ENCODE measurements at regions not wholly inside any gene's neighbourhood (a gene's known extent, or its start where the extent isn't known, plus 50 kb on each side); places are given as distances from the start of the nearest gene placed in this dataset.

- DNase-seq (no peak), ATAC-seq (ENCODE audit: low read depth in 2 of 2) (no peak)
- no peaks in the 10 kb centered on the region for H3K4me1 ChIP-seq (ENCODE audit: control insufficient read depth, insufficient read depth, low read length, poor library complexity, severe bottlenecking)
- H3K27ac ChIP-seq (ENCODE audit: insufficient read depth, low read length, poor library complexity, severe bottlenecking) = no peak overlapping the region
- Mint-ChIP-seq H3K4me3 (no peak overlapping the region), H3K9me3 (peaks cover 0 to 7% (median 3%) of the 10 kb centered on the region in 7 donors), H3K27ac (no peak overlapping the region), H3K4me1 (no peaks in the 10 kb centered on the region), H3K27me3 (no peaks in the 10 kb centered on the region), H3K36me3 (no peaks in the 10 kb centered on the region)
- no peaks in the 10 kb centered on the region for H3K36me3 ChIP-seq (ENCODE audit: control insufficient read depth, insufficient read depth, low read length)
- H3K4me3 ChIP-seq (ENCODE audit: low read depth, low read length) = no peak overlapping the region
- H3K27me3 ChIP-seq (ENCODE audit: control insufficient read depth, insufficient read depth, low read length) = no peaks in the 10 kb centered on the region
- no peaks in the 10 kb centered on the region for H3K9me3 ChIP-seq (ENCODE audit: control insufficient read depth in 2 of 2, low read length in 2 of 2)
Observed at GRCh38 chr6:139951172-139951571, 576.7 kb upstream of the CITED2 start.

- Histone ChIP-seq H3K4me3 (ENCODE audit: low read depth, low read length) (no peak overlapping the region), H3K27me3 (ENCODE audit: control insufficient read depth, insufficient read depth, low read length) (no peaks in the 10 kb centered on the region), H3K9me3 (ENCODE audit: control insufficient read depth in 2 of 2, low read length in 2 of 2) (no peaks in the 10 kb centered on the region), H3K4me1 (ENCODE audit: control insufficient read depth, insufficient read depth, low read length, poor library complexity, severe bottlenecking) (no peaks in the 10 kb centered on the region), H3K36me3 (ENCODE audit: control insufficient read depth, insufficient read depth, low read length) (no peaks in the 10 kb centered on the region), H3K27ac (ENCODE audit: insufficient read depth, low read length, poor library complexity, severe bottlenecking) (no peak overlapping the region)
- Mint-ChIP-seq H3K9me3 (peaks cover 0 to 5% (median 0%) of the 10 kb centered on the region in 7 donors), H3K4me1 (no peaks in the 10 kb centered on the region), H3K36me3 (no peaks in the 10 kb centered on the region), H3K27ac (no peak overlapping the region), H3K27me3 (no peaks in the 10 kb centered on the region), H3K4me3 (no peak overlapping the region)
- ATAC-seq (ENCODE audit: low read depth in 2 of 2) (no peak), DNase-seq (no peak)
Observed at GRCh38 chr6:139944976-139945375, 570.5 kb upstream of the CITED2 start.

GRCh38 chr6:139944131-139944530, 569.7 kb upstream of the CITED2 start:
- H3K9me3 Mint-ChIP-seq = no peaks in the 10 kb centered on the region
- ATAC-seq (ENCODE audit: low read depth in 2 of 2) = no peak

GRCh38 chr6:139943391-139943790, 568.9 kb upstream of the CITED2 start:
- Mint-ChIP-seq H3K9me3 (no peaks in the 10 kb centered on the region), H3K36me3 (no peaks in the 10 kb centered on the region), H3K27ac (no peak overlapping the region), H3K27me3 (no peaks in the 10 kb centered on the region), H3K4me3 (no peak overlapping the region), H3K4me1 (no peaks in the 10 kb centered on the region)
- no peaks in the 10 kb centered on the region for H3K9me3 ChIP-seq (ENCODE audit: control insufficient read depth in 2 of 2, low read length in 2 of 2)
- ATAC-seq (ENCODE audit: low read depth in 2 of 2) = no peak
- H3K4me1 ChIP-seq (ENCODE audit: control insufficient read depth, insufficient read depth, low read length, poor library complexity, severe bottlenecking) = no peaks in the 10 kb centered on the region
- DNase-seq = no peak
- H3K27ac ChIP-seq (ENCODE audit: insufficient read depth, low read length, poor library complexity, severe bottlenecking) = no peak overlapping the region
- no peaks in the 10 kb centered on the region for H3K27me3 ChIP-seq (ENCODE audit: control insufficient read depth, insufficient read depth, low read length)
- H3K36me3 ChIP-seq (ENCODE audit: control insufficient read depth, insufficient read depth, low read length) = no peaks in the 10 kb centered on the region
- no peak overlapping the region for H3K4me3 ChIP-seq (ENCODE audit: low read depth, low read length)

More at GRCh38 chr6:139944131-139944530, 569.7 kb upstream of the CITED2 start:
- no peak for DNase-seq
- Mint-ChIP-seq H3K27me3 (no peaks in the 10 kb centered on the region), H3K4me1 (no peaks in the 10 kb centered on the region), H3K36me3 (no peaks in the 10 kb centered on the region), H3K27ac (no peak overlapping the region), H3K4me3 (no peak overlapping the region)
- H3K4me1 ChIP-seq (ENCODE audit: control insufficient read depth, insufficient read depth, low read length, poor library complexity, severe bottlenecking) = no peaks in the 10 kb centered on the region
- H3K27me3 ChIP-seq (ENCODE audit: control insufficient read depth, insufficient read depth, low read length) = no peaks in the 10 kb centered on the region
- no peaks in the 10 kb centered on the region for H3K36me3 ChIP-seq (ENCODE audit: control insufficient read depth, insufficient read depth, low read length)
- H3K4me3 ChIP-seq (ENCODE audit: low read depth, low read length) = no peak overlapping the region
- no peaks in the 10 kb centered on the region for H3K9me3 ChIP-seq (ENCODE audit: control insufficient read depth in 2 of 2, low read length in 2 of 2)
- no peak overlapping the region for H3K27ac ChIP-seq (ENCODE audit: insufficient read depth, low read length, poor library complexity, severe bottlenecking)

DNA sequence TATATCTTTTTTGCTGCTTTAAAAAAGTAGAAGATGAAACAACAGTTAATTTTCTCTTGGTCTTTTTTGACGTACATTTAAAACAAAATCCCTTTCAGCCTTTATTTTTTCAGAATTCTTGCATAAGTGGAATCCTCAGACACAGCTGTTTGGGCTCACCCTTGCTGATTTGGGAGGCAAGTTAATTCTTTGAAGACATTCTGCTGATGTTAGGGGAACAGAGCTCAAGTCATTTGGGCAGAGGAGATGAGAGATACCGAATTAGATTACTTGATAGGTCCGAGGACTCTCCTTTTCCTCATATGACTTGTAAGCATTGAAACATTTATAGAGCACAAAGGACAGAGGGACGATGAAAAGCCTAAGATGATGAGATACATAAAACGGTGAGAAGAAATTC, 567.9 kb upstream of the CITED2 start:
- no peak overlapping the region for H3K4me3 Mint-ChIP-seq
- DNase-seq = no peak
- Histone ChIP-seq H3K9me3 (ENCODE audit: control insufficient read depth in 2 of 2, low read length in 2 of 2) (no peaks in the 10 kb centered on the region), H3K27ac (ENCODE audit: insufficient read depth, low read length, poor library complexity, severe bottlenecking) (no peak overlapping the region), H3K27me3 (ENCODE audit: control insufficient read depth, insufficient read depth, low read length) (no peaks in the 10 kb centered on the region), H3K4me1 (ENCODE audit: control insufficient read depth, insufficient read depth, low read length, poor library complexity, severe bottlenecking) (no peaks in the 10 kb centered on the region), H3K36me3 (ENCODE audit: control insufficient read depth, insufficient read depth, low read length) (no peaks in the 10 kb centered on the region), H3K4me3 (ENCODE audit: low read depth, low read length) (no peak overlapping the region)
- H3K4me1 Mint-ChIP-seq = no peaks in the 10 kb centered on the region
- ATAC-seq (ENCODE audit: low read depth in 2 of 2) = no peak
- H3K9me3 Mint-ChIP-seq = no peaks in the 10 kb centered on the region
- no peak overlapping the region for H3K27ac Mint-ChIP-seq
- H3K27me3 Mint-ChIP-seq = no peaks in the 10 kb centered on the region
- no peaks in the 10 kb centered on the region for H3K36me3 Mint-ChIP-seq

- no peaks in the 10 kb centered on the region for H3K9me3 Mint-ChIP-seq
- Histone ChIP-seq H3K9me3 (ENCODE audit: control insufficient read depth in 2 of 2, low read length in 2 of 2) (no peaks in the 10 kb centered on the region), H3K4me1 (ENCODE audit: control insufficient read depth, insufficient read depth, low read length, poor library complexity, severe bottlenecking) (no peaks in the 10 kb centered on the region), H3K27me3 (ENCODE audit: control insufficient read depth, insufficient read depth, low read length) (no peaks in the 10 kb centered on the region), H3K4me3 (ENCODE audit: low read depth, low read length) (no peak overlapping the region), H3K36me3 (ENCODE audit: control insufficient read depth, insufficient read depth, low read length) (no peaks in the 10 kb centered on the region), H3K27ac (ENCODE audit: insufficient read depth, low read length, poor library complexity, severe bottlenecking) (no peak overlapping the region)
- ATAC-seq (ENCODE audit: low read depth in 2 of 2) = no peak
- no peaks in the 10 kb centered on the region for H3K4me1 Mint-ChIP-seq
- no peak overlapping the region for H3K4me3 Mint-ChIP-seq
- no peak overlapping the region for H3K27ac Mint-ChIP-seq
- no peaks in the 10 kb centered on the region for H3K27me3 Mint-ChIP-seq
- no peak for DNase-seq
- H3K36me3 Mint-ChIP-seq = no peaks in the 10 kb centered on the region
Observed at GRCh38 chr6:139941826-139942225, 567.4 kb upstream of the CITED2 start.

DNA sequence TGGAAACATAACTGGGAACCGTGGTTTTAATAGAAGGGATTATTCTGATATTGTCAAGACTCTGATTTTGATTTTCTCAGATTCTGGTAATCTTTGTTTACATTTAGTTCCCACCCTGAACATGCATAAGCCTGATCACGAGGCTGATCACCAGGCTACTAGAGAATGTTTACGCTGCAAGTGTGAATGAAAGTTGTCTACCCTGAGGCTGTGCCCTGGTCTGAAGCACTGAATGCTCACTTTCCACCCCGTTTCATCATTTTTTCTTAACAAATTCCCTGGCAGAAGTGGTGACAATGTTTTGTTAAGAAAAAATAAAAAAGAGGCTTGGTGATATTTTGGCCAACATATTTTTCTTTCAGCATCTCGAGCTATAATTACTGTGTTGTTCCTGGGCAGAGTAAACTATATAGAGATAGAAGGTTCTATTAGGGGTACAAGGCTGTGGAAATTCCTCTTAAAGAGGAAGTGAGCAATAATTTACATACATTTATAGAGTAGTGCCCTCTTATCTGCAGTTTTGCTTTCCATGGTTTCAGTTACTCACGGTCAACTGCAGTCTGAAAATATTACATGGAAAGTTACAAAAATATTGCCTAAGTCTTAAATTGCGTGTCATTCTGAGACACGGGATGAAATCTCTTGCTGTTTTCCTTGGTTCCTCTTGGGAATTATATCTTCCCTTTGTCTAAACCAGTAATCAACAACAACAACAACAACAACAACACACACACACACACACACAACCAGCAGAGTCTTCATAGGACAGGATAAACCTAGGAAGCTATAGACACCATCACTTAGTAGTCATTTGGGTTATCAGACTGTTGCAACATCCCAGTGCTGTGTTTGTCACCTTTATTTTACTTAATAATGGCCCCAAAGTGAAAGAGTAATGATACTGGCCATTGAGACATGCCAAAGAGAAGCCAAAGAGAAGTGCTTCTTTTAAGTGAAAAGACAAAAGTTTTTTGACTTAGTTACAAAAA, 566.6 kb upstream of the CITED2 start:
- ATAC-seq (ENCODE audit: low read depth in 2 of 2) (no peak), DNase-seq (no peak)
- Histone ChIP-seq H3K27me3 (ENCODE audit: control insufficient read depth, insufficient read depth, low read length) (no peaks in the 10 kb centered on the region), H3K4me3 (ENCODE audit: low read depth, low read length) (no peak overlapping the region), H3K4me1 (ENCODE audit: control insufficient read depth, insufficient read depth, low read length, poor library complexity, severe bottlenecking) (no peaks in the 10 kb centered on the region), H3K9me3 (ENCODE audit: control insufficient read depth in 2 of 2, low read length in 2 of 2) (no peaks in the 10 kb centered on the region), H3K27ac (ENCODE audit: insufficient read depth, low read length, poor library complexity, severe bottlenecking) (no peak overlapping the region), H3K36me3 (ENCODE audit: control insufficient read depth, insufficient read depth, low read length) (no peaks in the 10 kb centered on the region)
- Mint-ChIP-seq H3K9me3 (no peaks in the 10 kb centered on the region), H3K4me3 (no peak overlapping the region), H3K36me3 (no peaks in the 10 kb centered on the region), H3K27ac (no peak overlapping the region), H3K27me3 (no peaks in the 10 kb centered on the region), H3K4me1 (no peaks in the 10 kb centered on the region)

Measured in CD4-positive, CD25-positive, alpha-beta regulatory T cell (primary cell).